ENCODE measurements at regions not wholly inside any gene's neighbourhood (a gene's known extent, or its start where the extent isn't known, plus 50 kb on each side); places are given as distances from the start of the nearest gene placed in this dataset.

DNA sequence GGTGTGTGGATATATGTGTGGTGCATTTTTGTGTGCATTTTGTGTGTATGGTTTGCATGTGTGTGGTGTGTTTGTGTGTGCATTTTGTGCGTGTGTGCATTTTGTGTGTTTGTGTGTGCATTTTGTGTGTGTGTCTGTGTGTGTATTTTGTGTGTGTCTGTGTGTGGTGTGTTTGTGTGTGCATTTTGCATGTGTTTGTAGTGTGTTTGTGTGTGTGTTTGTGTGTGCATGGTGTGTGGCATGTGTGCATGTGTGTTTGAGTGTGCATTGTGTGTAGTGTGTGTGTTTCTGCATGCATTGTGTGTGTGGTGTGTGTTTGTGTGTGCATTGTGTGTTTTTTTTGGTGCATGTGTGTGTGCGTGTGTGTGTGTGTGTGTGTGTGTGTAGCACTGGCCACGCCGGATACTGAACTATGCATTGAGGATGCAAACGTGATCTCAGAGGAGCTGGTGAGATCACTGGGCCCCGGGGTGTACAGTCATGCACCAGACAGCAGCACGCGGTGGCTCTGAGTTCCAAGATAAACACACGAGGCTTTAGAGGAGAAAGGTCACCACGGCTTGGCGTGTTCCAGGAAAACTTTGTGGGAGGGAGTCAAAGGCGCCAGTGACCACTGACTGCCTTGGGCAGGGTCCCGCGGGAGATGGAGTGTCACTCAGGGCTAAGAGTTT, 106.6 kb upstream of the SHH start (continued):
- peak; percentile 41; the same call in 1 of the 2 replicates for TF ChIP-seq ZNF431 (CRISPR knock-in tag; IDR thresholded peaks at IDR 0.05; ENCODE audit: borderline replicate concordance, low read depth)
- peak; percentile 85 for TF ChIP-seq FOSL2 (CRISPR knock-in tag; IDR thresholded peaks at IDR 0.05)
- TF ChIP-seq HDAC6 (IDR thresholded peaks at IDR 0.05; ENCODE audit: low read depth, low read length): no peak
- TF ChIP-seq ZNF512 (CRISPR knock-in tag; IDR thresholded peaks at IDR 0.05): 0 out of 2 replicates have a peak, but pooled peaks have one; percentile 39
- 0 out of 2 replicates have a peak, but pooled peaks have one; percentile 47 for TF ChIP-seq ZNF274 (CRISPR knock-in tag; IDR thresholded peaks at IDR 0.05)
- peak; percentile 74 for TF ChIP-seq NR2F6 (IDR thresholded peaks at IDR 0.05)
- TF ChIP-seq NR2F6 (CRISPR knock-in tag; IDR thresholded peaks at IDR 0.05): peak; percentile 79
- no peak for TF ChIP-seq JUNB (CRISPR knock-in tag; IDR thresholded peaks at IDR 0.05; ENCODE audit: borderline replicate concordance)
- no peak for TF ChIP-seq SAFB2 (CRISPR knock-in tag; IDR thresholded peaks at IDR 0.05; ENCODE audit: borderline replicate concordance, low read depth)
- TF ChIP-seq ZNF7 (CRISPR knock-in tag; IDR thresholded peaks at IDR 0.05): 0 out of 2 replicates have a peak, but pooled peaks have one; percentile 37
- TF ChIP-seq JUND (CRISPR knock-in tag; IDR thresholded peaks at IDR 0.05): 0 out of 2 replicates have a peak, but pooled peaks have one; percentile 58
- peak; percentile 37; the same call in 1 of the 2 replicates for TF ChIP-seq GATAD1 (CRISPR knock-in tag; IDR thresholded peaks at IDR 0.05)
- peak; percentile 94 for TF ChIP-seq ZNF549 (CRISPR knock-in tag; IDR thresholded peaks at IDR 0.05)
- TF ChIP-seq KDM5A (IDR thresholded peaks at IDR 0.05; ENCODE audit: borderline replicate concordance, low read length): no peak
- no peak for TF ChIP-seq ZNF777 (CRISPR knock-in tag; IDR thresholded peaks at IDR 0.05)
- 0 out of 2 replicates have a peak, but pooled peaks have one; percentile 8 for TF ChIP-seq ZNF672 (CRISPR knock-in tag; IDR thresholded peaks at IDR 0.05)
- 0 out of 2 replicates have a peak, but pooled peaks have one; percentile 49 for TF ChIP-seq SOX6 (IDR thresholded peaks at IDR 0.05)
- peak; percentile 41; the same call in 1 of the 2 replicates for TF ChIP-seq SOX6 (CRISPR knock-in tag; IDR thresholded peaks at IDR 0.05)
- peak; percentile 67 for TF ChIP-seq GATAD2A (CRISPR knock-in tag; IDR thresholded peaks at IDR 0.05)
- TF ChIP-seq, protein P1, sequence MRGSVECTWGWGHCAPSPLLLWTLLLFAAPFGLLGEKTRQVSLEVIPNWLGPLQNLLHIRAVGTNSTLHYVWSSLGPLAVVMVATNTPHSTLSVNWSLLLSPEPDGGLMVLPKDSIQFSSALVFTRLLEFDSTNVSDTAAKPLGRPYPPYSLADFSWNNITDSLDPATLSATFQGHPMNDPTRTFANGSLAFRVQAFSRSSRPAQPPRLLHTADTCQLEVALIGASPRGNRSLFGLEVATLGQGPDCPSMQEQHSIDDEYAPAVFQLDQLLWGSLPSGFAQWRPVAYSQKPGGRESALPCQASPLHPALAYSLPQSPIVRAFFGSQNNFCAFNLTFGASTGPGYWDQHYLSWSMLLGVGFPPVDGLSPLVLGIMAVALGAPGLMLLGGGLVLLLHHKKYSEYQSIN (CRISPR knock-in tag; IDR thresholded peaks at IDR 0.05; ENCODE audit: borderline replicate concordance): 0 out of 2 replicates have a peak, but pooled peaks have one; percentile 42
- peak; percentile 57; the same call in 1 of the 2 replicates for TF ChIP-seq ZNF788 (CRISPR knock-in tag; IDR thresholded peaks at IDR 0.05; ENCODE audit: borderline replicate concordance)
- TF ChIP-seq JUN (CRISPR knock-in tag; IDR thresholded peaks at IDR 0.05): peak; percentile 58; the same call in 1 of the 2 replicates
- TF ChIP-seq ZBTB7B (CRISPR knock-in tag; IDR thresholded peaks at IDR 0.05): 0 out of 2 replicates have a peak, but pooled peaks have one; percentile 30
- TF ChIP-seq CENPBD1 (CRISPR knock-in tag; IDR thresholded peaks at IDR 0.05; ENCODE audit: borderline replicate concordance, low read depth): no peak
- TF ChIP-seq ZKSCAN1 (IDR thresholded peaks at IDR 0.05; ENCODE audit: low read length): 0 out of 2 replicates have a peak, but pooled peaks have one; percentile 12
- TF ChIP-seq ZSCAN31 (CRISPR knock-in tag; IDR thresholded peaks at IDR 0.05; ENCODE audit: low read depth): 0 out of 2 replicates have a peak, but pooled peaks have one; percentile 59

Data from HepG2 (cell line).